OCI-LY3 (cell line): ENCODE measurements at regions not wholly inside any gene's neighbourhood (a gene's known extent, or its start where the extent isn't known, plus 50 kb on each side); places are given as distances from the start of the nearest gene placed in this dataset.

Experiments used
- H2AFZ ChIP-seq: fragments of 200-600, 300-600 bp; shearing (Covaris generic); 2 replicates; pipeline ENCODE4 v1.6.0; 2014; ENCODE audit warnings: antibody characterized with exemption, low read depth, low read length
- H3K27ac ChIP-seq: fragments of 200-600, 300-600 bp; sonication (generic); 2 replicates; pipeline ENCODE4 v1.5.1; 2014; ENCODE audit warnings: mild to moderate bottlenecking, low read length, moderate library complexity, mixed read lengths
- H3K27me3 ChIP-seq: fragments of 200-600, 300-600 bp; sonication (generic); 2 replicates; pipeline ENCODE4 v1.6.1; 2014; ENCODE audit warnings: low read depth, low read length, mixed read lengths
- H3K36me3 ChIP-seq: fragments of 200-600, 300-600 bp; sonication (generic); replicated peaks from 2 replicates; pipeline ENCODE3; 2014; ENCODE audit warnings: low read depth, low read length, mixed read lengths
- H3K4me1 ChIP-seq: fragments of 300-600, 200-600 bp; sonication (generic); 2 replicates; pipeline ENCODE4 v1.6.1; 2014; ENCODE audit warnings: low read length, mixed read lengths
- H3K4me2 ChIP-seq: fragments of 200-600, 300-600 bp; sonication (generic); 2 replicates; pipeline ENCODE4 v1.6.1; 2014; ENCODE audit warnings: low read length, mixed read lengths
- H3K4me3 ChIP-seq: fragments of 300-600, 200-600 bp; sonication (generic); 2 replicates; pipeline ENCODE4 v1.5.1; 2014; ENCODE audit warnings: antibody characterized with exemption, mild to moderate bottlenecking, low read length, moderate library complexity
- H3K79me2 ChIP-seq: fragments of 300-600, 200-600 bp; shearing (Covaris generic); 2 replicates; pipeline ENCODE4 v1.6.1; 2014; ENCODE audit warnings: mild to moderate bottlenecking, low read length, mixed read lengths
- H3K9ac ChIP-seq: fragments of 300-600, 200-600 bp; shearing (Covaris generic); 2 replicates; pipeline ENCODE4 v1.6.0; 2014; ENCODE audit warnings: mild to moderate bottlenecking, low read length, moderate library complexity
- H3K9me3 ChIP-seq: fragments of 200-600, 300-600 bp; shearing (Covaris generic); 2 replicates; pipeline ENCODE4 v1.6.1; 2014; ENCODE audit warnings: low read length, mixed read lengths; ENCODE audit not compliant: insufficient read depth
- H4K20me1 ChIP-seq: fragments of 200-600, 300-600 bp; sonication (generic); 2 replicates; pipeline ENCODE4 v1.6.1; 2016; ENCODE audit warnings: low read length, mixed read lengths; ENCODE audit not compliant: insufficient read depth
- EZH2phosphoT487 ChIP-seq: fragments of 200-600 bp; shearing (Covaris generic); IDR thresholded peaks from 2 replicates; pipeline ENCODE4 v1.6.1; 2018; ENCODE audit warnings: antibody characterized with exemption, mixed run types, low read depth
- TF ChIP-seq, protein P1 (sequence below): fragments of 200-600, 300-600 bp; sonication (generic); IDR thresholded peaks from 2 replicates; pipeline ENCODE4 v1.5.1; 2014; ENCODE audit warnings: antibody characterized with exemption, low read length, low read depth

DNA sequence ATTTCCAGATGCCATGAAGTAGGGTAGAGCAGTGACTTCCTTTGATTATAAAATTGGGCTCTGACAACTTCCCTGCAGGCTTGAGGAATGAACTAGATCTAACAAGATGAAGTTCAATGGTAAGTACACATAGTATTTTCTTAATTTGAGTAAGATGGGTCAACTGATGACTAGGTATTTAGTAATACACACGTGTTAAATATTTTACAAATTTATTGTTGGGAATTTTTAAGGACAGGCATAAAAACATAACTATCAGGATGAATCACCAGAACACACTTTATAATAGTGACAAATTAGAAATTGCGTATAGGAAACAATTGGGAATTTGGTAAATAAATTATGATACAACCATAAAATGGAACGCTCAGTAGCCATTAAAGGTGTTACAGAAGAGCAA is 762.4 kb upstream of the SLC35B3 start:
- Histone ChIP-seq H3K4me2 (no peak overlapping the region), H3K9ac (no peak overlapping the region), H3K36me3 (no peaks in the 10 kb centered on the region), H3K27me3 (no peaks in the 10 kb centered on the region), H3K4me3 (no peak overlapping the region), H3K9me3 (no peaks in the 10 kb centered on the region), H3K4me1 (no peaks in the 10 kb centered on the region), H3K27ac (no peak overlapping the region), H2AFZ (no peak overlapping the region), H4K20me1 (no peaks in the 10 kb centered on the region), H3K79me2 (no peaks in the 10 kb centered on the region)
- no peak for TF ChIP-seq EZH2phosphoT487
- TF ChIP-seq, protein P1, sequence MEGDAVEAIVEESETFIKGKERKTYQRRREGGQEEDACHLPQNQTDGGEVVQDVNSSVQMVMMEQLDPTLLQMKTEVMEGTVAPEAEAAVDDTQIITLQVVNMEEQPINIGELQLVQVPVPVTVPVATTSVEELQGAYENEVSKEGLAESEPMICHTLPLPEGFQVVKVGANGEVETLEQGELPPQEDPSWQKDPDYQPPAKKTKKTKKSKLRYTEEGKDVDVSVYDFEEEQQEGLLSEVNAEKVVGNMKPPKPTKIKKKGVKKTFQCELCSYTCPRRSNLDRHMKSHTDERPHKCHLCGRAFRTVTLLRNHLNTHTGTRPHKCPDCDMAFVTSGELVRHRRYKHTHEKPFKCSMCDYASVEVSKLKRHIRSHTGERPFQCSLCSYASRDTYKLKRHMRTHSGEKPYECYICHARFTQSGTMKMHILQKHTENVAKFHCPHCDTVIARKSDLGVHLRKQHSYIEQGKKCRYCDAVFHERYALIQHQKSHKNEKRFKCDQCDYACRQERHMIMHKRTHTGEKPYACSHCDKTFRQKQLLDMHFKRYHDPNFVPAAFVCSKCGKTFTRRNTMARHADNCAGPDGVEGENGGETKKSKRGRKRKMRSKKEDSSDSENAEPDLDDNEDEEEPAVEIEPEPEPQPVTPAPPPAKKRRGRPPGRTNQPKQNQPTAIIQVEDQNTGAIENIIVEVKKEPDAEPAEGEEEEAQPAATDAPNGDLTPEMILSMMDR, result no peak

GRCh38 chr6:9195322-9195721 is 760.0 kb upstream of the SLC35B3 start:
- H3K4me2 ChIP-seq, result no peak overlapping the region
- H3K9ac ChIP-seq, result no peak overlapping the region
- no peaks in the 10 kb centered on the region for H3K36me3 ChIP-seq
- H3K4me3 ChIP-seq, result no peak overlapping the region
- no peak overlapping the region for H2AFZ ChIP-seq
- no peaks in the 10 kb centered on the region for H4K20me1 ChIP-seq
- TF ChIP-seq, protein P1, result no peak
- TF ChIP-seq EZH2phosphoT487, result no peak
- no peaks in the 10 kb centered on the region for H3K9me3 ChIP-seq
- H3K27ac ChIP-seq, result no peak overlapping the region
- H3K79me2 ChIP-seq, result no peaks in the 10 kb centered on the region
- no peaks in the 10 kb centered on the region for H3K4me1 ChIP-seq
- H3K27me3 ChIP-seq, result no peaks in the 10 kb centered on the region

DNA sequence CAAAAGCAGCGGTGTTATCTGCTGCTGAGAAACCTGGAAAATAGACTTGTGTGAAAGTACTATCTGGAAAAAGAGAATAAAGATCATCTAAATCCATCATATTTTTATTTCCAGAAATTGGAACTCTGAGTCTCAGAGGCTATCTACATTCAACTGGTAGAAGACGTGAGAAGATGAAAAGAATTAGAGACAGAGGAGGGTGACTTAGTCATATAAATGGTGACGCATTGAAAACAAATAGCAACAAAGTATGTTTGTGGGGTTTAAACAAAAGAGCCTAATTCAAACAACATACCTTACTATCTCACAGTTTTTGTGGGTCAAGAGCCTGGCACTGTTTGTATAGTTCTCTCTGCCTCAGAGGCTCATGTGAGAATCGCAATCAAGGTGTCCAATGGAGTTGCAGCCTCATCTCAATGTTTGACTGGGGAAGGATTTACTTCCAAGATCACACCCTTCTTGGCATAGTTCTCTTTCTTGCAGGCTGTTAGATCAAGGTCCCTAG is 757.1 kb upstream of the SLC35B3 start:
- Histone ChIP-seq H3K4me2 (no peak overlapping the region), H3K9ac (no peak overlapping the region), H2AFZ (no peak overlapping the region), H4K20me1 (no peaks in the 10 kb centered on the region), H3K9me3 (no peaks in the 10 kb centered on the region), H3K4me1 (no peaks in the 10 kb centered on the region), H3K36me3 (no peaks in the 10 kb centered on the region), H3K27ac (no peak overlapping the region), H3K4me3 (no peak overlapping the region), H3K27me3 (no peaks in the 10 kb centered on the region), H3K79me2 (no peaks in the 10 kb centered on the region)
- TF ChIP-seq, protein P1, result no peak

GRCh38 chr6:9186148-9186547 is 750.8 kb upstream of the SLC35B3 start:
- Histone ChIP-seq H2AFZ (no peak overlapping the region), H3K4me3 (no peak overlapping the region), H3K27me3 (no peaks in the 10 kb centered on the region), H3K36me3 (no peaks in the 10 kb centered on the region), H3K27ac (no peak overlapping the region), H4K20me1 (no peaks in the 10 kb centered on the region), H3K4me2 (no peak overlapping the region), H3K4me1 (no peaks in the 10 kb centered on the region), H3K9ac (no peak overlapping the region), H3K79me2 (no peaks in the 10 kb centered on the region), H3K9me3 (no peaks in the 10 kb centered on the region)
- TF ChIP-seq, protein P1, result no peak
- TF ChIP-seq EZH2phosphoT487, result no peak
